H1 (cell line): ENCODE measurements at regions not wholly inside any gene's neighbourhood (a gene's known extent, or its start where the extent isn't known, plus 50 kb on each side); places are given as distances from the start of the nearest gene placed in this dataset.

Source experiments
- CTCF ChIA-PET: fragments of 300-600 bp; sonication (Branson Sonifier 250); formaldehyde crosslinking; loops from one replicate; lab custom pipeline; 2021; ENCODE audit not compliant: partially characterized antibody; lab: Charles Lee
- POLR2A ChIA-PET: fragments of 300-600 bp; sonication (Branson Sonifier 250); formaldehyde crosslinking; loops from one replicate; lab custom pipeline; 2021; ENCODE audit warnings: inconsistent platforms; ENCODE audit not compliant: partially characterized antibody; lab: Charles Lee
- DNase-seq, 2 experiments: peaks; one replicate each; pipeline versions ENCODE4 v3.0.0 to v3.0.0-alpha.2; 2010 to 2022; ENCODE audit warnings: low spot score in 2 of 2, low read depth in 1 of 2, mixed read lengths in 1 of 2
- FAIRE-seq: peaks from 2 replicates; lab custom pipeline; 2011; peaks lifted over from hg19 to GRCh38; lab: Jason Lieb, UNC
- H2AFZ ChIP-seq: 2 replicates; pipeline ENCODE4 v1.8.1; 2012; ENCODE audit warnings: low read length, inconsistent platforms
- H2AK5ac ChIP-seq: 2 replicates; pipeline ENCODE4 v1.6.1; 2013; ENCODE audit warnings: low read depth, low read length
- H2BK120ac ChIP-seq: replicated peaks from 2 replicates; pipeline ENCODE3; 2013; ENCODE audit warnings: low read depth, low read length, inconsistent platforms
- H2BK12ac ChIP-seq: 2 replicates; pipeline ENCODE4 v1.6.1; 2013; ENCODE audit warnings: low read depth, low read length
- H2BK15ac ChIP-seq: 2 replicates; pipeline ENCODE4 v1.6.1; 2013; ENCODE audit warnings: low read length
- H2BK20ac ChIP-seq: 2 replicates; pipeline ENCODE4 v1.6.1; 2013; ENCODE audit warnings: low read length
- H2BK5ac ChIP-seq: 2 replicates; pipeline ENCODE4 v1.6.1; 2013; ENCODE audit warnings: low read depth, low read length
- H3K14ac ChIP-seq: 2 replicates; pipeline ENCODE4 v1.6.1; 2013; ENCODE audit warnings: inconsistent platforms; ENCODE audit not compliant: insufficient read length
- H3K18ac ChIP-seq: 2 replicates; pipeline ENCODE4 v1.6.1; 2013; ENCODE audit warnings: low read length; ENCODE audit errors: extremely low read depth
- H3K23ac ChIP-seq: 2 replicates; pipeline ENCODE4 v1.6.1; 2013; ENCODE audit warnings: inconsistent platforms; ENCODE audit not compliant: insufficient read length
- H3K23me2 ChIP-seq: 2 replicates; pipeline ENCODE4 v1.6.1; 2013; ENCODE audit warnings: low read depth, low read length
- H3K27ac ChIP-seq: 2 replicates; pipeline ENCODE4 v1.6.1; 2011; ENCODE audit warnings: low read depth, low read length, inconsistent platforms
- H3K27me3 ChIP-seq, 4 experiments: replicated peaks in 1 of 4; 1 replicate in 1 of 4; 2 replicates in 3 of 4; pipeline versions ENCODE4 v1.6.1 to v1.8.1; 2011 to 2013; ENCODE audit warnings: low read length in 3 of 4, mild to moderate bottlenecking in 3 of 4, inconsistent platforms in 2 of 4, mixed read lengths in 2 of 4, moderate library complexity in 1 of 4; ENCODE audit not compliant: control insufficient read depth in 3 of 4, insufficient read depth in 3 of 4; ENCODE audit errors: extremely low read depth in 1 of 4
- H3K36me3 ChIP-seq, 4 experiments: 2 replicates each; pipeline versions ENCODE4 v1.6.1 to v1.8.1; 2011 to 2013; ENCODE audit warnings: mild to moderate bottlenecking in 4 of 4, low read length in 3 of 4, moderate library complexity in 2 of 4, control low read depth in 1 of 4, inconsistent platforms in 1 of 4; ENCODE audit not compliant: insufficient read depth in 4 of 4, control insufficient read depth in 2 of 4
- H3K4ac ChIP-seq: replicated peaks from 2 replicates; pipeline ENCODE3; 2013; ENCODE audit warnings: low read length, low read depth, mixed read lengths, inconsistent platforms; ENCODE audit not compliant: insufficient read length
- H3K4me1 ChIP-seq, 4 experiments: replicated peaks in 1 of 4; 1 replicate in 1 of 4; 2 replicates in 3 of 4; pipeline versions ENCODE4 v1.6.1 to v1.8.1; 2011 to 2013; ENCODE audit warnings: low read length in 3 of 4, inconsistent platforms in 2 of 4, mixed read lengths in 1 of 4; ENCODE audit not compliant: insufficient read depth in 4 of 4, control insufficient read depth in 3 of 4
- H3K4me2 ChIP-seq, 2 experiments: 2 replicates each; pipeline versions ENCODE4 v1.6.1 to v1.8.1; 2011 to 2013; ENCODE audit warnings: low read depth in 2 of 2, low read length in 2 of 2, control low read depth in 1 of 2, inconsistent platforms in 1 of 2, mild to moderate bottlenecking in 1 of 2; ENCODE audit not compliant: insufficient read depth in 1 of 2
- H3K4me3 ChIP-seq, 4 experiments: fragments of 200-600, 300-600 bp in 1 of 4; sonication (generic), shearing (Covaris generic), sonication (Bioruptor Twin) in 1 of 4; 2 replicates each; pipeline versions ENCODE4 v1.5.1 to v1.8.1; 2011 to 2016; ENCODE audit warnings: low read length in 4 of 4, low read depth in 3 of 4, control low read depth in 2 of 4, inconsistent platforms in 2 of 4, mild to moderate bottlenecking in 2 of 4, mixed read lengths in 1 of 4, moderate library complexity in 1 of 4; ENCODE audit not compliant: insufficient read depth in 2 of 4; ENCODE audit errors: extremely low read depth in 1 of 4
- H3K56ac ChIP-seq: replicated peaks from 2 replicates; pipeline ENCODE3; 2013; ENCODE audit warnings: low read depth, mild to moderate bottlenecking, mixed read lengths, low read length, inconsistent platforms; ENCODE audit not compliant: insufficient read length
- H3K79me1 ChIP-seq: 2 replicates; pipeline ENCODE4 v1.6.1; 2013; ENCODE audit warnings: low read depth, low read length, control low read depth
- H3K79me2 ChIP-seq, 2 experiments: 2 replicates each; pipeline versions ENCODE4 v1.6.1 to v1.8.1; 2012 to 2013; ENCODE audit warnings: low read length in 2 of 2, mild to moderate bottlenecking in 2 of 2, inconsistent platforms in 1 of 2; ENCODE audit not compliant: insufficient read depth in 2 of 2, control insufficient read depth in 1 of 2
- H3K9ac ChIP-seq, 4 experiments: replicated peaks in 1 of 4; 1 replicate in 1 of 4; 2 replicates in 3 of 4; pipeline versions ENCODE4 v1.6.1 to v1.8.1; 2011 to 2013; ENCODE audit warnings: low read depth in 3 of 4, low read length in 3 of 4, control low read depth in 2 of 4, mild to moderate bottlenecking in 2 of 4, moderate library complexity in 2 of 4, inconsistent platforms in 1 of 4; ENCODE audit errors: extremely low read depth in 1 of 4
- H3K9me3 ChIP-seq, 2 experiments: 2 replicates each; pipeline versions ENCODE4 v1.6.1 to v1.8.1; 2012 to 2013; ENCODE audit warnings: mild to moderate bottlenecking in 2 of 2, moderate library complexity in 2 of 2, control low read depth in 1 of 2, inconsistent platforms in 1 of 2, low read depth in 1 of 2, low read length in 1 of 2, mixed read lengths in 1 of 2; ENCODE audit not compliant: insufficient read depth in 2 of 2
- H4K20me1 ChIP-seq, 2 experiments: replicated peaks in 1 of 2; 2 replicates each; pipeline versions ENCODE3 to v1.8.1; 2011 to 2013; ENCODE audit warnings: inconsistent platforms in 2 of 2, low read length in 2 of 2, mild to moderate bottlenecking in 1 of 2; ENCODE audit not compliant: insufficient read depth in 2 of 2, control insufficient read depth in 1 of 2
- H4K5ac ChIP-seq: 2 replicates; pipeline ENCODE4 v1.6.1; 2013; ENCODE audit warnings: low read length, low read depth, mixed read lengths, inconsistent platforms; ENCODE audit not compliant: insufficient read length
- H4K8ac ChIP-seq: 2 replicates; pipeline ENCODE4 v1.8.0; 2013; ENCODE audit warnings: mild to moderate bottlenecking, moderate library complexity, low read length, inconsistent platforms; ENCODE audit not compliant: insufficient read depth; ENCODE audit errors: extremely low read depth
- H4K91ac ChIP-seq: replicated peaks from 2 replicates; pipeline ENCODE3; 2013; ENCODE audit warnings: low read length, mixed read lengths, inconsistent platforms; ENCODE audit not compliant: insufficient read length
- EZH2 ChIP-seq: fragments of 200-600 bp; sonication (generic); IDR thresholded peaks from 2 replicates; pipeline ENCODE4 v1.7.1; 2012; ENCODE audit warnings: low read depth, mild to moderate bottlenecking, moderate library complexity, low read length, inconsistent platforms; ENCODE audit not compliant: severe bottlenecking
- KDM5A ChIP-seq: fragments of 200-600 bp; IDR thresholded peaks from 2 replicates; pipeline ENCODE4 v1.7.1; 2012; ENCODE audit warnings: mild to moderate bottlenecking, low read length, inconsistent platforms, mixed read lengths
- POU5F1 ChIP-seq: IDR thresholded peaks from 2 replicates; pipeline ENCODE4 v1.6.1; 2011; ENCODE audit warnings: low read depth, mild to moderate bottlenecking, low read length, moderate library complexity
- TCF12 ChIP-seq: IDR thresholded peaks from 2 replicates; pipeline ENCODE4 v1.6.1; 2011; ENCODE audit warnings: low read depth, mild to moderate bottlenecking, low read length
- WGBS, 2 experiments: shearing (Covaris generic) in 1 of 2; methylation state at CpG; one replicate each; pipeline versions ENCODE4 v1.1.6 to v1.1.7; 2013 to 2015; ENCODE audit warnings: low lambda C conversion rate in 2 of 2, mixed read lengths in 2 of 2, inconsistent platforms in 1 of 2, low coverage in 1 of 2, missing lambda C conversion rate in 1 of 2; ENCODE audit not compliant: insufficient replicate concordance in 2 of 2, insufficient coverage in 1 of 2, insufficient read length in 1 of 2; ENCODE audit errors: extremely low coverage in 1 of 2, missing lambda C conversion rate in 1 of 2; 5-methylcytosine and 5-hydroxymethylcytosine counted together

GRCh38 chr10:10146604-10147003 lies 871.1 kb upstream of the CELF2 start:
- no peak overlapping the region for H4K5ac ChIP-seq
- no peak overlapping the region for H3K4me2 ChIP-seq
- H3K4me3 ChIP-seq = no peak overlapping the region
- no peak overlapping the region for H3K9ac ChIP-seq
- H3K56ac ChIP-seq = no peak overlapping the region
- ChIA-PET POLR2A (no interaction called here), CTCF (interaction anchor here (0.6 kb wide), 1 partner anchor 470 kb away, joined by 4 read pairs; no protein-coding TSS in a partner anchor)
- no peaks in the 10 kb centered on the region for H3K36me3 ChIP-seq
- no peak overlapping the region for H3K14ac ChIP-seq
- peaks cover 0 to 1% (median 0%) of the 10 kb centered on the region in 4 experiments; a peak in 1 of 7 replicates for H3K27me3 ChIP-seq
- no peaks in the 10 kb centered on the region for H4K20me1 ChIP-seq
- H3K23me2 ChIP-seq = no peaks in the 10 kb centered on the region; the same call in 1 of the 2 replicates
- no peak overlapping the region for H3K18ac ChIP-seq
- no peak overlapping the region for H3K27ac ChIP-seq
- no peaks in the 10 kb centered on the region for H3K9me3 ChIP-seq
- H2BK20ac ChIP-seq = no peak overlapping the region
- peaks cover 0 to 6% (median 4%) of the 10 kb centered on the region in 4 experiments; a peak in 3 of 7 replicates for H3K4me1 ChIP-seq
- no peak overlapping the region for H3K23ac ChIP-seq
- H2AK5ac ChIP-seq = no peak overlapping the region
- no peak overlapping the region for H2BK15ac ChIP-seq
- no peaks in the 10 kb centered on the region for H3K79me1 ChIP-seq
- FAIRE-seq (no peak), DNase-seq (no peak)
- WGBS, 2 experiments = 97% methylated on average over 4 of the region's 4 CpGs; no CpG with 5 or more reads in 1 of the 2 experiments
- no peak overlapping the region for H4K8ac ChIP-seq
- no peaks in the 10 kb centered on the region for H3K79me2 ChIP-seq
- no peak overlapping the region for H2AFZ ChIP-seq
- no peak overlapping the region for H2BK120ac ChIP-seq
- no peak overlapping the region for H2BK12ac ChIP-seq
- no peak overlapping the region for H4K91ac ChIP-seq
- H3K4ac ChIP-seq = no peak overlapping the region
- H2BK5ac ChIP-seq = no peak overlapping the region
- no peak for TF ChIP-seq POU5F1
- no peak for TF ChIP-seq TCF12
- TF ChIP-seq EZH2 = no peak
- TF ChIP-seq KDM5A = no peak
